GM18519 (cell line): ENCODE measurements at regions not wholly inside any gene's neighbourhood (a gene's known extent, or its start where the extent isn't known, plus 50 kb on each side); places are given as distances from the start of the nearest gene placed in this dataset.
A peak's percentile ranks its signal among the peaks of the same experiment; 100 is the strongest.
"Not testable (repeated sequence)": the region's sequence is repeated elsewhere in the genome, so short reads cannot be mapped to it uniquely, and the experiment has no call there.

Experiments used
- ATAC-seq: cut with Tn5 transposase; IDR thresholded peaks from one replicate; pipeline ENCODE4 v1.9.1; 2021; ENCODE audit warnings: mild to moderate bottlenecking, moderate library complexity; ENCODE audit not compliant: unreplicated experiment, low FRiP score

- ATAC-seq: not testable (repeated sequence)
Observed at GRCh38 chr5:93682471-93683404, 58.7 kb downstream of the POU5F2 start.

- ATAC-seq: no peak
Observed at GRCh38 chr5:93681432-93681831, 60.0 kb downstream of the POU5F2 start.

DNA sequence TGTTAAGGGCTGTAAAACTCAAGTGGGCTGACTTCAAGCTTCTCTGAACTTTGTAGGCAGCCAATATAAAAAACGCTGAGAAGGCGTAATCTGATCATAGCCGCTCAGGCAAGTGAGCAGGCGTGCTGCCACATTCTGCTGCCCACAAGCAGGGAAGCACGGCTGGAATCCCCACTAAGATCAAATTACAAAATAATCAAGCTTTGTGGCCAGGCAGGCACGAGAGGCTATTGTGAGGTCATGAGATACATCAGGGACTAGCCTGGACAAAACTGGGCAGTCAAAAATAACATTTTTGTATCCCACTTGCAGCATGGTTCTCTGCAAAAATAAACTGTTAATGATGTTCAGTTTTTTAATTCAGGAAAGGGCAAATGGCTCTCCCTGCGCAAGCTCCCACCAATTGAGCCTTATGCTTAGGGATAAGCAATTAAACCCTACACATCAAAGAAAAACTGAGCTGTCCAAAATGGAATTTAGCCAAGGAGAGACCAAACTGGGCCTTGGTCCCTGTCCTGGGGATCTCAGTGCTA lies 64.0 kb downstream of the POU5F2 start:
- no peak for ATAC-seq

- no peak for ATAC-seq
Observed at GRCh38 chr5:93676704-93677103, 64.7 kb downstream of the POU5F2 start.

DNA sequence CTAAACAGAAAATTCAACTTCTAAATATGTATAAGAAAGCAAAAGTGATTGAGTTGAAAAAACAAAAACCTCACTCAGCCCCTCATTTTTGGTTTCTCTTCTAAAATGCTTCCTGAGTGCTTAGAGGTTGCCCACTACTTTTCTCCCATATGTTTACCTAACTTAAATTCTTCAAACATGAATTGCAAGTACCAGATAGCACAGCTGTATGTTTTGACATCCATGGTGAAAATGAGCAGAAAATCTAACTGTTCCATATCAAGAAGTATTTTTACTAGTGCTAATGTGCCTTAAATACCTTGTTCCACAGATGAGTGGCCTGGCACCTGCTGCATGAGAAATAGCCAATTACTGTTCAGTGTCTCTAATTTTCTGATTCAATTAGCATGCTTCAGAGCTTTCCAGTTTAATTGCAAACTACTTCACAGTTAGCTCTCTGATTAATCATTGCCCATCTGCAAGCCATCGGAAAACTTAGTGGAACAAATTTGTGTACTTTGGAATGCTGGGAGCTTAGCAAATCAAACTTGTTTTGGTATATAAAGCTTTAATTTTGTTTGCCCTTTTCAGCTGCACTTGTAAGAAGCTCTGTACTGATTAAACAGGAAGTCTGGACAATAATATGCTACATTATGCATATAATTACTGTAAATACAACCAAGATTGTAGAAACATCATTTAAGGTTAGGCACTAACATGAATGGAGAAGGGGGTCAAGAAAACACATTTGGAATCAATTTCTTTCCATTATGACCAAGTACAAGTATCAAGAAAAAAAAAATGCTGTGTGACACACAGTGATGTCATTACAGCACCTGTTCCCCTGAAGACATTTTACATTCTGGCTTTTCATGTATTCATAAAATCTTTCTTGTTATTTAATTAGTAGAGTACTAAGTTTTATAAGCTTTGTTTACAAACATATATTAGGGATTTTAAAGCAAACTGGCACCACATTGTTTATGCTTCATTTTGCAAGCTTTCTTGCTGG lies 65.6 kb downstream of the POU5F2 start:
- ATAC-seq: peak; percentile 36

- peak; percentile 43 for ATAC-seq
Observed at GRCh38 chr5:93674866-93675459, 66.4 kb downstream of the POU5F2 start.

DNA sequence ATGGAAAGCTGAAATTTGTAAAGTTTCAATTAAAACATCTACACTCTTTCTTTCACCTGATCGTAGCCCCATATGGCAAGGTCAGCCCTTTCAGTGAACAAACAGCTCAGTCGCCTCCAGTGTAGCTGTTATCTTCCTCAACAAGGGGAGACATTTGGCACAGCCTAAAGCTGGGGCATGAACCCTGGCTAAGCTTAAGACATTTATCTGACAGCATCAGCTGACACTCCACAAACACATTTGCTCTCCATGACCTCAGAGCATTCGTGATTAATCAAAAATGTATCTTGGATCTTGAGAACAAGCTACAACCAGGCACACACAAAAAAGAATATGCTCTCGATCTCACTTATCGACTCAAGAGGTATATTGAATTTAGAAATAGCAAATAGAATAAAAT lies 67.3 kb downstream of the POU5F2 start:
- ATAC-seq: no peak

GRCh38 chr5:93673316-93673954 lies 68.0 kb downstream of the POU5F2 start:
- no peak for ATAC-seq

- ATAC-seq: no peak
Observed at GRCh38 chr5:93665648-93666047, 75.8 kb downstream of the POU5F2 start.

GRCh38 chr5:93660677-93661076 lies 77.7 kb downstream of the NR2F1 start:
- ATAC-seq: no peak

- ATAC-seq: no peak
Observed at GRCh38 chr5:93658044-93658443, 75.0 kb downstream of the NR2F1 start.

- no peak for ATAC-seq
Observed at GRCh38 chr5:93654676-93655075, 71.7 kb downstream of the NR2F1 start.

GRCh38 chr5:93653716-93654115 lies 70.7 kb downstream of the NR2F1 start:
- ATAC-seq: no peak

GRCh38 chr5:93649234-93649900 lies 66.3 kb downstream of the NR2F1 start:
- no peak for ATAC-seq

- no peak for ATAC-seq
Observed at GRCh38 chr5:93644760-93645159, 61.7 kb downstream of the NR2F1 start.
